Esophagus (tissue), 2 donors: ENCODE measurements at regions not wholly inside any gene's neighbourhood (a gene's known extent, or its start where the extent isn't known, plus 50 kb on each side); places are given as distances from the start of the nearest gene placed in this dataset.

Experiments used
- H3K27ac ChIP-seq, 2 donors: one replicate each; pipeline ENCODE4 v1.5.1; 2013; ENCODE audit warnings: low read depth in 2 of 2, mild to moderate bottlenecking in 2 of 2, inconsistent platforms in 1 of 2, low read length in 1 of 2, moderate library complexity in 1 of 2
- H3K27me3 ChIP-seq, 2 donors: one replicate each; pipeline ENCODE4 v1.6.1; 2013; ENCODE audit warnings: low read length in 2 of 2, control low read depth in 1 of 2, mild to moderate bottlenecking in 1 of 2; ENCODE audit not compliant: insufficient read depth in 2 of 2, control insufficient read depth in 1 of 2
- H3K36me3 ChIP-seq, 2 donors: one replicate each; pipeline ENCODE4 v1.6.1; 2013; ENCODE audit warnings: low read length in 1 of 2; ENCODE audit not compliant: control insufficient read depth in 2 of 2, insufficient read depth in 2 of 2
- H3K4me1 ChIP-seq, 2 donors: one replicate each; pipeline ENCODE4 v1.6.1; 2013; ENCODE audit warnings: low read length in 1 of 2; ENCODE audit not compliant: control insufficient read depth in 2 of 2, insufficient read depth in 2 of 2
- H3K4me3 ChIP-seq, 2 donors: one replicate each; pipeline ENCODE4 v1.5.1; 2013; ENCODE audit warnings: low read length in 2 of 2, mild to moderate bottlenecking in 2 of 2, low read depth in 1 of 2, moderate library complexity in 1 of 2
- H3K9me3 ChIP-seq, 2 donors: one replicate each; pipeline ENCODE4 v1.6.1; 2013; ENCODE audit warnings: mild to moderate bottlenecking in 2 of 2, low read depth in 1 of 2, low read length in 1 of 2, moderate library complexity in 1 of 2; ENCODE audit not compliant: control insufficient read depth in 2 of 2, insufficient read depth in 1 of 2
- WGBS, 2 donors: extraction: QIAGEN DNeasy Blood & Tissue Kit; methylation state at CpG; one replicate each; pipeline ENCODE4 v1.1.7; 2013; 5-methylcytosine and 5-hydroxymethylcytosine counted together
- donor health status: healthy with polysubstance abuse.
- donor health status: Bipolar disorder and iron deficiency.

DNA sequence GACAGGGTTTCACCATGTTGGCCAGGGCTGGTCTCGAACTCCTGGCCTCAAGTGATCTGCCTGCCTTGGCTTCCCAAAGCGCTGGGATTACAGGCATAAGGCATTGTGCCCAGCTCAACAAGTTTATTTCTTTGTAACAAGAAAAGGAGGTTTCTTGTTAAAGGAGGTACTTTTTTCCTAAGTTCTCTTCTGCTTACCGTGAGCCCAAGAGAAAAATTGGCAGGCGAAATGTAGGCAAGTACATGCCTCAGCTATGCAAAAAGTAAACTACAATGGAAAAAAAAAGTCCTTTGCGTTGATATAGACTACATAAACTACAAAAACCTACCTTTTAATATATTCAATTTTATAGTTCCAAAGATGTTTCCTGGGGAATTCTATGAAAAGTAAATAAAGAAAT, 122.6 kb downstream of the DKK1 start:
- 56 to 61% methylated on average over 5 of the region's 5 CpGs for WGBS, 2 donors
- no peak overlapping the region for H3K27ac ChIP-seq
- H3K36me3 ChIP-seq, result no peaks in the 10 kb centered on the region
- no peak overlapping the region for H3K4me3 ChIP-seq
- no peaks in the 10 kb centered on the region for H3K27me3 ChIP-seq
- no peaks in the 10 kb centered on the region for H3K9me3 ChIP-seq
- H3K4me1 ChIP-seq, result no peaks in the 10 kb centered on the region

GRCh38 chr10:52437205-52437646, 123.1 kb downstream of the DKK1 start:
- Histone ChIP-seq H3K4me1 (no peaks in the 10 kb centered on the region), H3K36me3 (no peaks in the 10 kb centered on the region), H3K27me3 (no peaks in the 10 kb centered on the region), H3K27ac (no peak overlapping the region), H3K9me3 (no peaks in the 10 kb centered on the region), H3K4me3 (no peak overlapping the region)
- WGBS, 2 donors, result 74 to 79% methylated on average over 1 of the region's 1 CpG

- Histone ChIP-seq H3K27me3 (no peaks in the 10 kb centered on the region), H3K36me3 (no peaks in the 10 kb centered on the region), H3K4me1 (no peaks in the 10 kb centered on the region), H3K27ac (no peak overlapping the region), H3K9me3 (no peaks in the 10 kb centered on the region), H3K4me3 (no peak overlapping the region)
- WGBS, 2 donors, result 80 to 83% methylated on average over 6 of the region's 6 CpGs
These were observed 124.0 kb downstream of the DKK1 start for GRCh38 chr10:52438119-52438518.

GRCh38 chr10:52440612-52441285, 126.7 kb downstream of the DKK1 start:
- H3K27me3 ChIP-seq, result no peaks in the 10 kb centered on the region
- 58 to 69% methylated on average over 7 of the region's 7 CpGs for WGBS, 2 donors

DNA sequence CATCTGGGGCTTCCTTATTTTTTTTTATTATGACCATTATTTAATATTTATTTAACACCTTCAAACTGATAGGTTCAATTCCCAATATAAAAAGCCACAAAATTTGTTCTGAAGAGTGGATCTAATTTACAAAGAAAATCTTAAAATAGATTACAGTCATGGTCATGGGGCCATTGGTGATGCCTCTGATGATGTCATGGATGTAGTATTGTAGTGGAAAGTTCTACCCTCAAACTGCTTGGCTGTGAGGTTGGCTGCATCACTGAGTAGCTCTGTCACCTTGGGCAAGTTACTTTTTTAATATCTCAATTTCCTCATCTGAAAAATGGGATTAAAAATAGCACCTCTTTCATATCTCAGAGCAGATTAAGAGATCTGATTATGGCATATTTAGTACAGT, 128.5 kb downstream of the DKK1 start:
- H3K4me1 ChIP-seq, result no peaks in the 10 kb centered on the region
- no peaks in the 10 kb centered on the region for H3K9me3 ChIP-seq
- no peak overlapping the region for H3K27ac ChIP-seq
- no peak overlapping the region for H3K4me3 ChIP-seq
- H3K36me3 ChIP-seq, result no peaks in the 10 kb centered on the region
- H3K27me3 ChIP-seq, result no peaks in the 10 kb centered on the region

More at GRCh38 chr10:52440612-52441285, 126.7 kb downstream of the DKK1 start:
- no peak overlapping the region for H3K27ac ChIP-seq
- no peaks in the 10 kb centered on the region for H3K36me3 ChIP-seq
- no peaks in the 10 kb centered on the region for H3K9me3 ChIP-seq
- H3K4me1 ChIP-seq, result no peaks in the 10 kb centered on the region
- H3K4me3 ChIP-seq, result no peak overlapping the region

DNA sequence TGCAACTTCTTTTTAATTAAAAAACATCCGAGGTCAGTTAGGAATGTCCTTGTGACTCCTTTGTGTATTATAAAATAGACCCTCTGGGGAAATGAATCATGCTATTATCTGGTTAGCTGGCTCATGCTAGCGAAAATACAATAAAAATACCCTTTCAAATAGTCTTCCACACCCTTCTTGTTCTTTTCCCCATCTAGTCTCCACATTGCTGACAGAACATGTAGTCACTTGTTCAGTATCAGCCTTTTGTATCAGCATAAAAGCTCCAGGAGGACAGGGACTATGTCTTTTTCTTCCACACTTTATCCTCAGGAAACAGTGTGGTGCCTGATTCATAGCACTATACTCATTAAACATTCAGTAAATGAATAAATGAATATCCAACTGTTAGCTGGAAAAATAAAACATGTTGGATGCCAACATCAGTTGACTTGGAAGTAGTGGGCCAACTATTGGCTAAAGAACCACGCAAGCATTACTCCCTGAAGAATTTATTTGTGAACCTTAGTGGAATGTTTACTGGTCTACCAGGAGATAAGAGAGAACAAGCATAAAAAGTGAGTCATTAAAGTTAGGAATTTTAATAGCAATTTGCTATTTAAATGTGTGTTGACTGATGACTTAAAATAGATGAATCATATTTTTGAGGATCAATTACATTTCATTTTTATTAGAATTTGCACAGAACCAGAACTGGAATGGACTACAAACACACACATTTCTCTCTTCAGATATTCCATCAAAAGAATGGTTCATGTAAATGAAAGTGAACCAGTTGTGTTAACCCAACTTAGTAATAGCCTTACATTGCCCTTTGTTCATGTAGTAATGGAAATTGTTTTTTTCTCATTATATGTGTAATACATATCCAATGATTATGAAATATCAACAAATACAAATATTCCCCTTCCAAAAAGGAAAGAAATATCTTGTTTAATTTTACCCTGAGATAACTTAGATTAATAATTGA, 129.6 kb downstream of the DKK1 start:
- no peaks in the 10 kb centered on the region for H3K36me3 ChIP-seq
- no peaks in the 10 kb centered on the region for H3K9me3 ChIP-seq
- no peaks in the 10 kb centered on the region for H3K27me3 ChIP-seq
- 30 to 40% methylated on average over 3 of the region's 3 CpGs for WGBS, 2 donors
- no peak overlapping the region for H3K4me3 ChIP-seq
- no peak overlapping the region for H3K27ac ChIP-seq
- no peaks in the 10 kb centered on the region for H3K4me1 ChIP-seq

- H3K36me3 ChIP-seq, result no peaks in the 10 kb centered on the region
- 47 to 61% methylated on average over 5 of the region's 5 CpGs for WGBS, 2 donors
- no peak overlapping the region for H3K4me3 ChIP-seq
- H3K4me1 ChIP-seq, result no peaks in the 10 kb centered on the region
- no peaks in the 10 kb centered on the region for H3K27me3 ChIP-seq
- H3K9me3 ChIP-seq, result no peaks in the 10 kb centered on the region
- no peak overlapping the region for H3K27ac ChIP-seq
These were observed 132.3 kb downstream of the DKK1 start for GRCh38 chr10:52446391-52446790.

- H3K36me3 ChIP-seq, result no peaks in the 10 kb centered on the region
- H3K4me1 ChIP-seq, result no peaks in the 10 kb centered on the region
- no peak overlapping the region for H3K27ac ChIP-seq
- H3K9me3 ChIP-seq, result no peaks in the 10 kb centered on the region
- no peaks in the 10 kb centered on the region for H3K27me3 ChIP-seq
- H3K4me3 ChIP-seq, result no peak overlapping the region
These were observed 133.9 kb downstream of the DKK1 start for GRCh38 chr10:52447931-52448353.

GRCh38 chr10:52450762-52451291, 136.7 kb downstream of the DKK1 start:
- WGBS, 2 donors, result 88 to 91% methylated on average over 6 of the region's 6 CpGs
- Histone ChIP-seq H3K27ac (no peak overlapping the region), H3K4me3 (no peak overlapping the region), H3K9me3 (no peaks in the 10 kb centered on the region), H3K27me3 (no peaks in the 10 kb centered on the region), H3K36me3 (no peaks in the 10 kb centered on the region), H3K4me1 (no peaks in the 10 kb centered on the region)
